Left ventricle myocardium inferior (tissue), 1 donor: ENCODE measurements at regions not wholly inside any gene's neighbourhood (a gene's known extent, or its start where the extent isn't known, plus 50 kb on each side); places are given as distances from the start of the nearest gene placed in this dataset.
"Not testable (repeated sequence)": the region's sequence is repeated elsewhere in the genome, so short reads cannot be mapped to it uniquely, and the experiment has no call there.

Experiments used
- DNase-seq: peaks from one replicate; pipeline ENCODE4 v3.0.0-alpha.2; 2020
- H3K27ac ChIP-seq: fragments of 200-600 bp; replicated peaks from 2 replicates; pipeline ENCODE4 v1.8.0; 2021
- H3K27me3 ChIP-seq: fragments of 200-600 bp; 2 replicates; pipeline ENCODE4 v1.8.0; 2021; ENCODE audit warnings: low read depth
- H3K36me3 ChIP-seq: fragments of 200-600 bp; 2 replicates; pipeline ENCODE4 v1.8.0; 2021
- H3K4me1 ChIP-seq: fragments of 200-600 bp; 2 replicates; pipeline ENCODE4 v1.8.0; 2021
- H3K4me3 ChIP-seq: fragments of 200-600 bp; 2 replicates; pipeline ENCODE4 v1.8.0; 2021; ENCODE audit warnings: mild to moderate bottlenecking, moderate library complexity
- H3K9me3 ChIP-seq: fragments of 200-600 bp; replicated peaks from 2 replicates; pipeline ENCODE4 v1.8.0; 2021
- intact Hi-C: fragments of 100-400 bp; cut with micrococcal nuclease; formaldehyde crosslinking; loops from one replicate; pipeline ENCODE4 v1.11.0; 2022
- TF ChIP-seq, protein P1 (sequence below): fragments of 200-600 bp; IDR thresholded peaks from 2 replicates; pipeline ENCODE4 v1.8.0; 2021; ENCODE audit warnings: antibody characterized with exemption, mild to moderate bottlenecking, borderline replicate concordance
- donor health status: DM: no; HTN: yes; CAD: no; lungs with severe emphysema.

DNA sequence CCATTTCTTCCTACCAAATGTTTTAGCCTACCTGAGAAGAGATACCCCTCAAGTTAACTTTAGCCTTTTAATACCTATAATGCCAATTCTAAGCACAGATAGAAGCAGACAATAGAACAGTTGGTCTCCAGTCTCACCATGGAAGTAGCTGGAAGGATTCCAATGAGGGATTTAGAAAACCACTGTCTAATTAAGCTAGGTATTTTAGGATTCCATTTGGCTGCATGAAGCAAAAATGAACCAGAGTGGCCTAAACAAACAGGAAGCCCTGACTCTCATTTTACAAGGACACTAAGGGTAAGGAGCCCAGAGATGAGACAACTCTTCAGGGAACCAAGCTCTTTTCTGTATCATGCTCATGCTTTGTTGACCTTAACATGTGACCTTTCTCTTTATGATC, 199.2 kb downstream of the ALDH8A1 start:
- intact Hi-C loops: no loop called here
- TF ChIP-seq, protein P1, sequence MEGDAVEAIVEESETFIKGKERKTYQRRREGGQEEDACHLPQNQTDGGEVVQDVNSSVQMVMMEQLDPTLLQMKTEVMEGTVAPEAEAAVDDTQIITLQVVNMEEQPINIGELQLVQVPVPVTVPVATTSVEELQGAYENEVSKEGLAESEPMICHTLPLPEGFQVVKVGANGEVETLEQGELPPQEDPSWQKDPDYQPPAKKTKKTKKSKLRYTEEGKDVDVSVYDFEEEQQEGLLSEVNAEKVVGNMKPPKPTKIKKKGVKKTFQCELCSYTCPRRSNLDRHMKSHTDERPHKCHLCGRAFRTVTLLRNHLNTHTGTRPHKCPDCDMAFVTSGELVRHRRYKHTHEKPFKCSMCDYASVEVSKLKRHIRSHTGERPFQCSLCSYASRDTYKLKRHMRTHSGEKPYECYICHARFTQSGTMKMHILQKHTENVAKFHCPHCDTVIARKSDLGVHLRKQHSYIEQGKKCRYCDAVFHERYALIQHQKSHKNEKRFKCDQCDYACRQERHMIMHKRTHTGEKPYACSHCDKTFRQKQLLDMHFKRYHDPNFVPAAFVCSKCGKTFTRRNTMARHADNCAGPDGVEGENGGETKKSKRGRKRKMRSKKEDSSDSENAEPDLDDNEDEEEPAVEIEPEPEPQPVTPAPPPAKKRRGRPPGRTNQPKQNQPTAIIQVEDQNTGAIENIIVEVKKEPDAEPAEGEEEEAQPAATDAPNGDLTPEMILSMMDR: no peak

GRCh38 chr6:134748484-134748883, 201.4 kb downstream of the ALDH8A1 start:
- Histone ChIP-seq H3K4me1 (no peaks in the 10 kb centered on the region), H3K27me3 (no peaks in the 10 kb centered on the region), H3K9me3 (no peaks in the 10 kb centered on the region), H3K27ac (no peak overlapping the region), H3K36me3 (no peaks in the 10 kb centered on the region), H3K4me3 (no peak overlapping the region)
- no peak for DNase-seq
- TF ChIP-seq, protein P1: no peak
- intact Hi-C loops: no loop called here

More for the DNA sequence above, 199.2 kb downstream of the ALDH8A1 start:
- no peak for DNase-seq
- no peak overlapping the region for H3K4me3 ChIP-seq
- H3K9me3 ChIP-seq: no peaks in the 10 kb centered on the region
- H3K27ac ChIP-seq: no peak overlapping the region
- H3K4me1 ChIP-seq: no peaks in the 10 kb centered on the region
- H3K27me3 ChIP-seq: no peaks in the 10 kb centered on the region
- H3K36me3 ChIP-seq: no peaks in the 10 kb centered on the region

- H3K27ac ChIP-seq, H3K27me3 ChIP-seq, H3K4me1 ChIP-seq, H3K9me3 ChIP-seq, DNase-seq, intact Hi-C loops, H3K36me3 ChIP-seq, H3K4me3 ChIP-seq: not testable (repeated sequence)
Measured at GRCh38 chr6:134747197-134747596, 202.7 kb downstream of the ALDH8A1 start.

DNA sequence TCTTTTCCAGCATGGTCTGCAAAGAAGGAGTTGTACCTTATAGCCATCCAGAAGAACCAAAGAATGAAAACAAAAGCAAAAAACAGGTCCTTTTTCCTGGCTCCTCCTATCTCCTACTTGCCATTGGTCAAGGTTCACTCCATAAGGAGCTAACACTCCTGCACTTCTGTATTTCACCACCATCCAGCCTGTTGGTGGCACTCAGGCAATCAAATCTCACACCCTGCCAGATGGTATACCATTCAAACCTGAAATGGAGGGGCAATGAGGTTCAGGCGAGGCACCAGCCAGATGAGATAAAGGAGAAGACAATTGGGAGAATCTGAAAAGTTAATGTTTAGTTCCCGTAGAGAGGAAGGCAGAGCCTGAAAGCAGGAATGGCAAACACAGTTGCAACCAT, 203.8 kb downstream of the ALDH8A1 start:
- Histone ChIP-seq H3K4me1 (peaks cover 3% of the 10 kb centered on the region), H3K27me3 (no peaks in the 10 kb centered on the region), H3K27ac (no peak overlapping the region), H3K4me3 (no peak overlapping the region), H3K9me3 (no peaks in the 10 kb centered on the region), H3K36me3 (no peaks in the 10 kb centered on the region)
- TF ChIP-seq, protein P1: no peak
- intact Hi-C loops: no loop called here
- DNase-seq: no peak

DNA sequence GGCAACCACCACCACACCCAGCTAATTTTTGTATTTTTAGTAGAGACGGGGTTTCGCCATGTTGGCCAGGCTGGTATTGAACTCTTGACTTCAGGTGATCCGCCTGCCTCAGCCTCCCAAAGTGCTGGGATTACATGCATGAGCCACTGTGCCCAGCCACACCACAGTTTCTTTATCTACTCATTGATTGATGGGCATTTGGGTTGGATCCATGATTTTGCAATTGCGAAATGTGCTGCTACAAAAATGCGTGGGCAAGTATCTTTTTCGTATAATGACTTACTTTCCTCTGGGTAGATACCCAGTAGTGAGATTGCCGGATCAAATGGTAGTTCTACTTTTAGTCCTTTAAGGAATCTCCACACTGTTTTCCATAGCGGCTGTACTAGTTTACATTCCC, 204.7 kb downstream of the ALDH8A1 start:
- H3K27ac ChIP-seq, H3K27me3 ChIP-seq, intact Hi-C loops, DNase-seq, H3K36me3 ChIP-seq, H3K4me3 ChIP-seq, H3K9me3 ChIP-seq: not testable (repeated sequence)
- H3K4me1 ChIP-seq: peaks cover 13% of the 10 kb centered on the region

GRCh38 chr6:134744301-134744700, 205.6 kb downstream of the ALDH8A1 start:
- Histone ChIP-seq H3K27ac (no peak overlapping the region), H3K4me1 (peaks cover 21% of the 10 kb centered on the region), H3K4me3 (no peak overlapping the region), H3K27me3 (no peaks in the 10 kb centered on the region), H3K36me3 (no peaks in the 10 kb centered on the region), H3K9me3 (no peaks in the 10 kb centered on the region)
- TF ChIP-seq, protein P1: no peak
- intact Hi-C loops: no loop called here
- no peak for DNase-seq

- Histone ChIP-seq H3K4me1 (peaks cover 21% of the 10 kb centered on the region), H3K27me3 (no peaks in the 10 kb centered on the region), H3K9me3 (no peaks in the 10 kb centered on the region), H3K36me3 (no peaks in the 10 kb centered on the region), H3K27ac (peak overlapping the region; percentile 53), H3K4me3 (peak overlapping the region; percentile 36)
- intact Hi-C loops: no loop called here
- TF ChIP-seq, protein P1: peak; percentile 47
- DNase-seq: no peak
Measured at GRCh38 chr6:134741200-134741536, 208.7 kb downstream of the ALDH8A1 start.
